ENCODE measurements at regions not wholly inside any gene's neighbourhood (a gene's known extent, or its start where the extent isn't known, plus 50 kb on each side); places are given as distances from the start of the nearest gene placed in this dataset.

GRCh38 chr3:84634668-84635067 is 324.1 kb upstream of the CADM2 start:
- TF ChIP-seq CTCF (IDR thresholded peaks at IDR 0.05) (no peak), POLR2AphosphoS5 (IDR thresholded peaks at IDR 0.05) (no peak), POLR2A (IDR thresholded peaks at IDR 0.05) (no peak), EP300 (IDR thresholded peaks at IDR 0.05) (no peak)

All from stomach (tissue), 4 donors.